22Rv1 (cell line): ENCODE measurements at regions not wholly inside any gene's neighbourhood (a gene's known extent, or its start where the extent isn't known, plus 50 kb on each side); places are given as distances from the start of the nearest gene placed in this dataset.

Experiments
- ZFX ChIP-seq: fragments of 450-650 bp; IDR thresholded peaks from 2 replicates; pipeline ENCODE4 v1.6.1; 2017; ENCODE audit warnings: antibody characterized with exemption, borderline replicate concordance
- TF ChIP-seq, protein P1 (sequence below): fragments of 450-650 bp; IDR thresholded peaks from 2 replicates; pipeline ENCODE4 v1.5.1; 2017; ENCODE audit warnings: mild to moderate bottlenecking

- TF ChIP-seq, protein P1, sequence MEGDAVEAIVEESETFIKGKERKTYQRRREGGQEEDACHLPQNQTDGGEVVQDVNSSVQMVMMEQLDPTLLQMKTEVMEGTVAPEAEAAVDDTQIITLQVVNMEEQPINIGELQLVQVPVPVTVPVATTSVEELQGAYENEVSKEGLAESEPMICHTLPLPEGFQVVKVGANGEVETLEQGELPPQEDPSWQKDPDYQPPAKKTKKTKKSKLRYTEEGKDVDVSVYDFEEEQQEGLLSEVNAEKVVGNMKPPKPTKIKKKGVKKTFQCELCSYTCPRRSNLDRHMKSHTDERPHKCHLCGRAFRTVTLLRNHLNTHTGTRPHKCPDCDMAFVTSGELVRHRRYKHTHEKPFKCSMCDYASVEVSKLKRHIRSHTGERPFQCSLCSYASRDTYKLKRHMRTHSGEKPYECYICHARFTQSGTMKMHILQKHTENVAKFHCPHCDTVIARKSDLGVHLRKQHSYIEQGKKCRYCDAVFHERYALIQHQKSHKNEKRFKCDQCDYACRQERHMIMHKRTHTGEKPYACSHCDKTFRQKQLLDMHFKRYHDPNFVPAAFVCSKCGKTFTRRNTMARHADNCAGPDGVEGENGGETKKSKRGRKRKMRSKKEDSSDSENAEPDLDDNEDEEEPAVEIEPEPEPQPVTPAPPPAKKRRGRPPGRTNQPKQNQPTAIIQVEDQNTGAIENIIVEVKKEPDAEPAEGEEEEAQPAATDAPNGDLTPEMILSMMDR = no peak
- no peak for TF ChIP-seq ZFX
These were observed 176.4 kb upstream of the ID2 start for GRCh38 chr2:8505311-8505920.
